ENCODE measurements at regions not wholly inside any gene's neighbourhood (a gene's known extent, or its start where the extent isn't known, plus 50 kb on each side); places are given as distances from the start of the nearest gene placed in this dataset.

GRCh38 chrX:857376-857775, 226.8 kb downstream of the SHOX start:
- no peak for DNase-seq
- intact Hi-C loops (cut with micrococcal nuclease; ENCODE audit: unreplicated experiment): no loop called here
- no peak overlapping the region for H3K4me3 Mint-ChIP-seq (ENCODE audit: low read depth, unreplicated experiment)
- H3K9me3 Mint-ChIP-seq (ENCODE audit: low read depth, unreplicated experiment): peaks cover 5% of the 10 kb centered on the region
- H3K4me1 Mint-ChIP-seq (ENCODE audit: low read depth, unreplicated experiment): no peaks in the 10 kb centered on the region
- CTCF ChIA-PET: no interaction called here
- TF ChIP-seq CTCF (IDR thresholded peaks at IDR 0.05; ENCODE audit: unreplicated experiment): no peak
- BruUV-seq (replicated peaks): no TSS peak
- H3K27ac Mint-ChIP-seq (ENCODE audit: unreplicated experiment): no peak overlapping the region
- no peaks in the 10 kb centered on the region for H3K36me3 Mint-ChIP-seq (ENCODE audit: insufficient read depth, unreplicated experiment)
- no peaks in the 10 kb centered on the region for H3K27me3 Mint-ChIP-seq (ENCODE audit: unreplicated experiment)

DNA sequence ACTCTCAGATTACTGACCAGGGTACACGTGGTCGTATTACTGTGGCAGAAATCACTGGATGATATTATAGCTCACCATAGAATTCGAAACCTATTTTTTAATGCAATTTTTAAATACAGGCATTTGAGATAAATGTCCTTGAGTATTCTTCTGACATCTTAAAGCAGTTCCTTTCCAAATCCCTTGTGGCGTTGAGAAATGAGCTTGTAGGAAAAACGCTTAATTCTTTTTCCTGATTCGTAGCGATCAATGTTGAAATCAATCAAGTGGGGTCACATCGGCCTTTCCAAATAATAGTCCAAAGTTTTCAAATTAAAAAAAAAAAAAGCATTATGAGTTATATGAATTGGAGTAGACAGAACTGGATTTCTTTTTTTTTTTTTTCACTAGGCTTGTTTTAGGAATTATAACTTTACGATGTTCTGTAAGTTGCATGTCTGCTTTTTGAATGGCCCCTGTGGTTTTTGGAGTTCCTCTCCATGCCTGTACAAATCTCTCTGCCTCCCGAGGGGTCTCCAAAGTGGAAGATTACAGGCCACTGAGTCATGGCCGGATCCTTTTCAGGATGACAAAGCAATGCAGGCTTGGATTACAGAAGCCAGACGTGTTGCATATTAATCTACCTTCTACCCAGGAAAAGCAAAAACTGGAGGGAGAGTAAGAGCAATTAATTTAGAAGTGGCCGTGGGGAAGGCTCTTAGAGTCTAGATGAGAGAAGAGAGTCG, 226.1 kb downstream of the SHOX start:
- intact Hi-C loops (cut with micrococcal nuclease; ENCODE audit: unreplicated experiment): no loop called here
- no peaks in the 10 kb centered on the region for H3K4me1 Mint-ChIP-seq (ENCODE audit: low read depth, unreplicated experiment)
- H3K36me3 Mint-ChIP-seq (ENCODE audit: insufficient read depth, unreplicated experiment): no peaks in the 10 kb centered on the region
- no peaks in the 10 kb centered on the region for H3K27me3 Mint-ChIP-seq (ENCODE audit: unreplicated experiment)
- DNase-seq: no peak
- BruUV-seq (replicated peaks): no TSS peak
- no peak overlapping the region for H3K27ac Mint-ChIP-seq (ENCODE audit: unreplicated experiment)
- TF ChIP-seq CTCF (IDR thresholded peaks at IDR 0.05; ENCODE audit: unreplicated experiment): no peak
- H3K4me3 Mint-ChIP-seq (ENCODE audit: low read depth, unreplicated experiment): no peak overlapping the region
- CTCF ChIA-PET: no interaction called here
- H3K9me3 Mint-ChIP-seq (ENCODE audit: low read depth, unreplicated experiment): peaks cover 5% of the 10 kb centered on the region

DNA sequence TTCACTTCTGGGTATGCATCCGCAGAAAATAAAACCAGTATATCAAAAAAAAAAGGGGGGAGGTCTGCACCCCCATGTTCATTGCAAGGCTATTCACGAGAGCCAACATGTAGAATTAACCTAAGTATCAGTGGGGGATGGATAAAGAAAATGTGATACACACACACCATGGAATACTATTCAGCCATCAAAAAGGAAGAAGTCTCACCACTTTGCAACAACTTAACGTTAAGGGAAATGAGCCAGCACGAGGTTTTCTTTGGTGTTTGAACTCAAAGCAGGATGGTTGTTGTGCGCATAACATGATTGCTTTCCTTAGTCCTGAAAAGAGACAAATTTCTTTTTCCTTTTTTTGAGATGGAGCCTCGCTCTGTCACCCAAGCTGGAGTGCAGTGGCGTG, 222.7 kb downstream of the SHOX start:
- Mint-ChIP-seq H3K4me1 (ENCODE audit: low read depth, unreplicated experiment) (no peaks in the 10 kb centered on the region), H3K9me3 (ENCODE audit: low read depth, unreplicated experiment) (peaks cover 5% of the 10 kb centered on the region), H3K4me3 (ENCODE audit: low read depth, unreplicated experiment) (no peak overlapping the region), H3K27me3 (ENCODE audit: unreplicated experiment) (no peaks in the 10 kb centered on the region), H3K36me3 (ENCODE audit: insufficient read depth, unreplicated experiment) (no peaks in the 10 kb centered on the region), H3K27ac (ENCODE audit: unreplicated experiment) (no peak overlapping the region)
- intact Hi-C loops (cut with micrococcal nuclease; ENCODE audit: unreplicated experiment): no loop called here
- CTCF ChIA-PET: no interaction called here
- BruUV-seq (replicated peaks): no TSS peak
- no peak for DNase-seq
- no peak for TF ChIP-seq CTCF (IDR thresholded peaks at IDR 0.05; ENCODE audit: unreplicated experiment)

- DNase-seq: peak; percentile 29
- no peaks in the 10 kb centered on the region for H3K4me1 Mint-ChIP-seq (ENCODE audit: low read depth, unreplicated experiment)
- intact Hi-C loops (cut with micrococcal nuclease; ENCODE audit: unreplicated experiment): no loop called here
- no TSS peak for BruUV-seq (replicated peaks)
- H3K36me3 Mint-ChIP-seq (ENCODE audit: insufficient read depth, unreplicated experiment): no peaks in the 10 kb centered on the region
- CTCF ChIA-PET: no interaction called here
- peak overlapping the region; percentile 57 for H3K4me3 Mint-ChIP-seq (ENCODE audit: low read depth, unreplicated experiment)
- no peaks in the 10 kb centered on the region for H3K27me3 Mint-ChIP-seq (ENCODE audit: unreplicated experiment)
- peaks cover 5% of the 10 kb centered on the region for H3K9me3 Mint-ChIP-seq (ENCODE audit: low read depth, unreplicated experiment)
- H3K27ac Mint-ChIP-seq (ENCODE audit: unreplicated experiment): no peak overlapping the region
- no peak for TF ChIP-seq CTCF (IDR thresholded peaks at IDR 0.05; ENCODE audit: unreplicated experiment)
Observed at GRCh38 chrX:850471-850916, 219.9 kb downstream of the SHOX start.
